Calu3 (cell line): ENCODE measurements at regions not wholly inside any gene's neighbourhood (a gene's known extent, or its start where the extent isn't known, plus 50 kb on each side); places are given as distances from the start of the nearest gene placed in this dataset.

Source experiments
- BruUV-seq: library from RNA; stranded (reverse); fragments of 400-500 nt; replicated peaks from 2 replicates; lab custom pipeline; 2021; lab: Mats Ljungman, UMichigan
- CTCF ChIA-PET: fragments of 300-600 bp; sonication (Branson Sonifier 250); formaldehyde crosslinking; loops from one replicate; lab custom pipeline; 2022; ENCODE audit warnings: antibody characterized with exemption; lab: Charles Lee
- DNase-seq: peaks from one replicate; pipeline ENCODE4 v3.0.0; 2022
- H3K27ac Mint-ChIP-seq: one replicate; pipeline ENCODE4 v1.8.0; 2022; ENCODE audit warnings: mixed read lengths; ENCODE audit not compliant: unreplicated experiment
- H3K27me3 Mint-ChIP-seq: one replicate; pipeline ENCODE4 v1.8.0; 2022; ENCODE audit warnings: mixed read lengths; ENCODE audit not compliant: unreplicated experiment
- H3K36me3 Mint-ChIP-seq: one replicate; pipeline ENCODE4 v1.8.0; 2022; ENCODE audit warnings: mild to moderate bottlenecking, moderate library complexity, mixed read lengths; ENCODE audit not compliant: insufficient read depth, unreplicated experiment
- H3K4me1 Mint-ChIP-seq: one replicate; pipeline ENCODE4 v1.8.0; 2022; ENCODE audit warnings: mild to moderate bottlenecking, low read depth, mixed read lengths; ENCODE audit not compliant: unreplicated experiment
- H3K4me3 Mint-ChIP-seq: one replicate; pipeline ENCODE4 v1.8.0; 2022; ENCODE audit warnings: mild to moderate bottlenecking, low read depth, moderate library complexity, mixed read lengths; ENCODE audit not compliant: unreplicated experiment
- H3K9me3 Mint-ChIP-seq: one replicate; pipeline ENCODE4 v1.8.0; 2022; ENCODE audit warnings: low read depth, mixed read lengths; ENCODE audit not compliant: unreplicated experiment
- CTCF ChIP-seq: fragments of 200-600 bp; IDR thresholded peaks from one replicate; pipeline ENCODE4 v1.8.0; 2022; ENCODE audit warnings: antibody characterized with exemption; ENCODE audit not compliant: unreplicated experiment
- intact Hi-C: fragments of 100-400 bp; cut with micrococcal nuclease; formaldehyde crosslinking; loops from one replicate; pipeline ENCODE4 v1.10.0; 2022; ENCODE audit not compliant: unreplicated experiment

GRCh38 chr10:36676756-36677430 lies 448.5 kb upstream of the ANKRD30A start:
- H3K27me3 Mint-ChIP-seq = no peaks in the 10 kb centered on the region
- no peaks in the 10 kb centered on the region for H3K4me1 Mint-ChIP-seq
- BruUV-seq = no TSS peak
- H3K9me3 Mint-ChIP-seq = peaks cover 27% of the 10 kb centered on the region
- H3K27ac Mint-ChIP-seq = no peak overlapping the region
- CTCF ChIA-PET = no interaction called here
- intact Hi-C loops = no loop called here
- H3K4me3 Mint-ChIP-seq = no peak overlapping the region
- TF ChIP-seq CTCF = no peak
- DNase-seq = no peak
- no peaks in the 10 kb centered on the region for H3K36me3 Mint-ChIP-seq

- intact Hi-C loops = no loop called here
- no peaks in the 10 kb centered on the region for H3K27me3 Mint-ChIP-seq
- no peaks in the 10 kb centered on the region for H3K4me1 Mint-ChIP-seq
- H3K36me3 Mint-ChIP-seq = no peaks in the 10 kb centered on the region
- peaks cover 26% of the 10 kb centered on the region for H3K9me3 Mint-ChIP-seq
- CTCF ChIA-PET = no interaction called here
- no peak for DNase-seq
- H3K4me3 Mint-ChIP-seq = no peak overlapping the region
- BruUV-seq = no TSS peak
- TF ChIP-seq CTCF = no peak
- H3K27ac Mint-ChIP-seq = no peak overlapping the region
Measured at GRCh38 chr10:36676321-36676720, 449.1 kb upstream of the ANKRD30A start.

- intact Hi-C loops = no loop called here
- BruUV-seq = no TSS peak
Measured at GRCh38 chr10:36675458-36675880, 449.9 kb upstream of the ANKRD30A start.

GRCh38 chr10:36671607-36672006 lies 453.8 kb upstream of the ANKRD30A start:
- H3K27ac Mint-ChIP-seq = no peak overlapping the region
- no peak for TF ChIP-seq CTCF

More at GRCh38 chr10:36675458-36675880, 449.9 kb upstream of the ANKRD30A start:
- no peak for DNase-seq
- Mint-ChIP-seq H3K36me3 (no peaks in the 10 kb centered on the region), H3K9me3 (peaks cover 26% of the 10 kb centered on the region), H3K27me3 (no peaks in the 10 kb centered on the region), H3K4me3 (no peak overlapping the region), H3K27ac (no peak overlapping the region), H3K4me1 (no peaks in the 10 kb centered on the region)
- TF ChIP-seq CTCF = no peak
- CTCF ChIA-PET = no interaction called here

More at GRCh38 chr10:36671607-36672006, 453.8 kb upstream of the ANKRD30A start:
- no peak for DNase-seq
- Mint-ChIP-seq H3K36me3 (no peaks in the 10 kb centered on the region), H3K9me3 (peaks cover 26% of the 10 kb centered on the region), H3K4me3 (no peak overlapping the region), H3K4me1 (no peaks in the 10 kb centered on the region), H3K27me3 (no peaks in the 10 kb centered on the region)
- no TSS peak for BruUV-seq
- intact Hi-C loops = no loop called here
- CTCF ChIA-PET = no interaction called here
